Thyroid gland (tissue), 4 donors: ENCODE measurements at regions not wholly inside any gene's neighbourhood (a gene's known extent, or its start where the extent isn't known, plus 50 kb on each side); places are given as distances from the start of the nearest gene placed in this dataset.
"Not testable (repeated sequence)": the region's sequence is repeated elsewhere in the genome, so short reads cannot be mapped to it uniquely, and the experiment has no call there.

Experiments used
- DNase-seq, 2 donors: peaks; one replicate each; pipeline ENCODE4 v3.0.0-alpha.2; 2019
- H3K27ac ChIP-seq, 3 donors: fragments of 200-600 bp; sonication (generic); 1 replicate in 2 of 3; 2 replicates in 1 of 3; pipeline ENCODE4 v1.5.1; 2016 to 2019; ENCODE audit warnings: mild to moderate bottlenecking in 1 of 3, moderate library complexity in 1 of 3
- H3K27me3 ChIP-seq: fragments of 200-600 bp; sonication (generic); one replicate; pipeline ENCODE4 v1.5.1; 2019
- H3K36me3 ChIP-seq, 2 donors: fragments of 200-600 bp; sonication (generic); one replicate each; pipeline ENCODE4 v1.5.1; 2016 to 2019
- H3K4me1 ChIP-seq, 2 donors: fragments of 200-600 bp; sonication (generic); one replicate each; pipeline ENCODE4 v1.5.1; 2017 to 2019
- H3K4me3 ChIP-seq, 3 donors: fragments of 200-600 bp; sonication (generic); replicated peaks in 1 of 3; 1 replicate in 2 of 3; 2 replicates in 1 of 3; pipeline ENCODE4 v1.5.1; 2016; ENCODE audit warnings: mild to moderate bottlenecking in 1 of 3
- H3K9me3 ChIP-seq: fragments of 200-600 bp; sonication (generic); one replicate; pipeline ENCODE4 v1.5.1; 2017
- POLR2A ChIP-seq, 2 donors: fragments of 450-650 bp; IDR thresholded peaks; one replicate each; pipeline ENCODE4 v1.6.1; 2017; ENCODE audit warnings: antibody characterized with exemption in 2 of 2, mild to moderate bottlenecking in 2 of 2, moderate library complexity in 1 of 2
- WGBS, 2 donors: methylation state at CpG; one replicate each; pipeline ENCODE4 v1.1.5; 2017; 5-methylcytosine and 5-hydroxymethylcytosine counted together
- intact Hi-C: fragments of 100-400 bp; cut with DNase I; formaldehyde crosslinking; loops from one replicate; pipeline ENCODE4 v1.15.1; 2023
- TF ChIP-seq, protein P1 (sequence below), 6 experiments: fragments of 200-600 bp in 3 of 6; fragments of 450-650 bp in 3 of 6; sonication (generic) in 3 of 6; IDR thresholded peaks; one replicate each; pipeline ENCODE4 v1.5.1; 2016 to 2019; ENCODE audit warnings: antibody characterized with exemption in 6 of 6, mild to moderate bottlenecking in 2 of 6, inconsistent platforms in 1 of 6, moderate library complexity in 1 of 6

DNA sequence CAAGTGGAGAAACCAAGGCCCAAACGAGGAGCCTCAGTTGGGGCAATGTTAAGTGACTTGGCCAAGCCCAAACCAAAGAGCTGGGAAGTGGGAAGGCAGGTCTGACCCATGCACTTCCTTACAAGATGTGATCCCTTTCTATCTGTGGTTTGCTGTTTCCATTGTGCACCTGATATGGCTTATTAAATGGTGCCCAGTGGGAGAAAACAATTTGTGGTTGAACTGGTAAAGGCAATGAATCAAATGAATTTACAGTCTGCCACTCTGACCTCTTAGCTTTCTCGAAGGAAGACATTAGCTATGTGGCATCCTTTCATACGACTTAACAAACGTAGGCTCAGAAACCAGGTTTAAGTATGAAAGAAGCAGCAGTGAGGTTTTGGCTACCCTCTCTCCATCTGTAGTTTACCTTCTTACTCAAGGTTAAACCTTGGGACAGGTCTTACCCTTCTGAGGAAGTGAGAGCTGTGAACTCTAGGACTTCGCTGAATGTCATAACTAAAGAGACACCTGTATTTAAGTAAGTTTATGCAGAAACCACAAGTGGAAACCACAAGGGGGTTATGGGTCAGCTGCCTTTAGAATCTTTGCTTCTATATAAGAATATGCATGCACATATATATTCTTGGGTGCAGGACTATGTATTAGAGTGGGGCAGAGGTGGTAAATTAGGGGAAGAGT lies 100.5 kb upstream of the SPATA31D4 start:
- H3K4me3 ChIP-seq = no peak overlapping the region
- TF ChIP-seq, protein P1, sequence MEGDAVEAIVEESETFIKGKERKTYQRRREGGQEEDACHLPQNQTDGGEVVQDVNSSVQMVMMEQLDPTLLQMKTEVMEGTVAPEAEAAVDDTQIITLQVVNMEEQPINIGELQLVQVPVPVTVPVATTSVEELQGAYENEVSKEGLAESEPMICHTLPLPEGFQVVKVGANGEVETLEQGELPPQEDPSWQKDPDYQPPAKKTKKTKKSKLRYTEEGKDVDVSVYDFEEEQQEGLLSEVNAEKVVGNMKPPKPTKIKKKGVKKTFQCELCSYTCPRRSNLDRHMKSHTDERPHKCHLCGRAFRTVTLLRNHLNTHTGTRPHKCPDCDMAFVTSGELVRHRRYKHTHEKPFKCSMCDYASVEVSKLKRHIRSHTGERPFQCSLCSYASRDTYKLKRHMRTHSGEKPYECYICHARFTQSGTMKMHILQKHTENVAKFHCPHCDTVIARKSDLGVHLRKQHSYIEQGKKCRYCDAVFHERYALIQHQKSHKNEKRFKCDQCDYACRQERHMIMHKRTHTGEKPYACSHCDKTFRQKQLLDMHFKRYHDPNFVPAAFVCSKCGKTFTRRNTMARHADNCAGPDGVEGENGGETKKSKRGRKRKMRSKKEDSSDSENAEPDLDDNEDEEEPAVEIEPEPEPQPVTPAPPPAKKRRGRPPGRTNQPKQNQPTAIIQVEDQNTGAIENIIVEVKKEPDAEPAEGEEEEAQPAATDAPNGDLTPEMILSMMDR (IDR thresholded peaks at IDR 0.05) = no peak
- no peak for TF ChIP-seq POLR2A (IDR thresholded peaks at IDR 0.05)
- no peak for DNase-seq
- no peaks in the 10 kb centered on the region for H3K36me3 ChIP-seq
- intact Hi-C loops = no loop called here
- WGBS, 2 donors = 88 to 92% methylated on average over 5 of the region's 5 CpGs
- H3K27ac ChIP-seq = no peak overlapping the region
- no peaks in the 10 kb centered on the region for H3K27me3 ChIP-seq
- no peaks in the 10 kb centered on the region for H3K9me3 ChIP-seq
- no peaks in the 10 kb centered on the region for H3K4me1 ChIP-seq

DNA sequence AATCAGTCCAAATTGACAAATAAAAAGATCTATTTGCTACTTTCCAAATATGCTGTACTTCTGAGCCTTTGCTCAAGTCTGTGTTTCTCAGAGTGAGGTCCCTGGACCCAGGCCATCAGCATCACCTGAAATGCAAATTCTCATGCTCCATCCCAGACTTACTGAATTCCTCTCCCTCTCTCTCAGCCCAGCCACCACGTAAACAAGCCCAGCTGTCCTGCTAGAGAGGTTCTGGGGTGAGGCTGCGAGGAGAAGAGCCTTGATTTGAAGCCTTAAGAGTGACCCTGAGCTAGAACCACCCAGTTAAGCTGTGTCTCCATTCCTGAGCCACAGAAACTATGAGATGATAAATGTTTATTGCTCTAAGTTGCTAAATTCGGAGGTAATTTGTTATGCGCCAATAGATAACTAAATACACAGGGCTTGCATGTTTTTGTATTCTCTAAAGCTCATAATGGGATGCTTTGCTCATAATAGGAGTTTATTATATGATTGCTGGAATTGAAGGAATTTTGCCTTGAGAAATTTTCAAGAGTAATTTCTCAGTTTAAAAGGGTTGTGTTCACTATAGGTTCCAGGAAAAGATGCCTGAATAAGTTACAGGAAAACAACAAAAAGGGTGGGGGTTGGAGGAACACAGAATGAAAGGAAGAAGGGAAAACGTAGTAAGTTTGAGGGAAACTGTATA lies 98.9 kb upstream of the SPATA31D4 start:
- Histone ChIP-seq H3K36me3 (no peaks in the 10 kb centered on the region), H3K27me3 (no peaks in the 10 kb centered on the region), H3K27ac (no peak overlapping the region), H3K9me3 (no peaks in the 10 kb centered on the region), H3K4me1 (no peaks in the 10 kb centered on the region), H3K4me3 (no peak overlapping the region)
- no peak for TF ChIP-seq POLR2A (IDR thresholded peaks at IDR 0.05)
- TF ChIP-seq, protein P1 (IDR thresholded peaks at IDR 0.05) = no peak
- DNase-seq = no peak
- 74 to 82% methylated on average over 5 of the region's 5 CpGs for WGBS, 2 donors
- intact Hi-C loops = no loop called here

DNA sequence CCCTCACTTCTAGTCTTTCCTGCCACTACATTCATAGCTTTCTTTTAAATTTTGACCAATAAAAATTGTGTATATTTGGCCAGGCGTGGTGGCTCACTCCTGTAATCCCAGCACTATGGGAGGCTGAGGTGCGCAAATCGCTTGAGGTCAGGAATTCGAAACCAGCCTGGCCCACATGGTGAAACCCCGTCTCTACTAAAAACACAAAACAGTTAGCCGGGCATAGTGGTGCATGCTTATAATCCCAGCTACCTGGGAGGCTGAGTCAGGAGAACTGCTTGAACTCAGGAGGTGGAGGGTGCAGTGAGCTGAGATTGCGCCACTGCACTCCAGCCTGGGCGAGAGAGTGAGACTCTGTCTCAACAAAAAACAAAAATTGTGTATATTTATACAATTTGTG lies 97.8 kb upstream of the SPATA31D4 start:
- H3K4me3 ChIP-seq, intact Hi-C loops, H3K4me1 ChIP-seq, H3K27ac ChIP-seq, DNase-seq, H3K27me3 ChIP-seq, H3K36me3 ChIP-seq, H3K9me3 ChIP-seq: not testable (repeated sequence)
- WGBS, 2 donors = 98% methylated on average over 8 of the region's 8 CpGs

DNA sequence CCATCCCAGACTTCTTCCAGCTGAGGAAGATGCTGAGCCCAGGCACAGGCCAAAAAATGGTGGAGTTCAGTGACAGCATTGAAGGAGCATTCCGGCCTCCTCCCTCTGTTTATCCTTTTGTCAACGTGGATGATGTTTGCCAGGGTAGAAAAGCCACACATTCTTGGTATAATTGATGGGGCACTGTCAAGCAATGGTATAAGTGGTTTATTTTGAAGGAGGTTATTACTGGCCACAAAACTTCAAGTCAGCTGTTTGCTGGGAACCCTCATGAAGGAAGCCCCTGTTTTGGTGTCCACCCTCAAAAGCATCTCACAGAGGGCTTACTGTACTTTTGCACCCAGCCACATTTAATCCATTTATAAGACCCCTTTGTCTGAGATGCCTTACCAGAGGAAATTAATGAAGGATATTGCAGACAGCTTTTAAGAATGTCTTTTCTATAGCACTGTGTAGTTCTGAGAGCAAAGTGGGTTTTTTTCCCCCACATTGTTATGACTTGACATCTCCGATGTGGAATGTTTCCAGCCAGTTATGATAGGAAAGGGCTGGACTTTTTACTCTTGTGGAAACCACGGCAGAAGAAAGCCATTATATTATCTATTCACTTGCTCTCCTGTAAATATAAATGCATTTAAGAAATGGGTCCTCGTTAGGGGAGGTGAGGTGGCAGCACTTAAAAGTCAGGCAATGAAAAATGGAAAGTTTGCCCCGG lies 95.5 kb upstream of the SPATA31D4 start:
- Histone ChIP-seq H3K4me1 (no peaks in the 10 kb centered on the region), H3K36me3 (no peaks in the 10 kb centered on the region), H3K9me3 (no peaks in the 10 kb centered on the region), H3K4me3 (no peak overlapping the region), H3K27me3 (no peaks in the 10 kb centered on the region), H3K27ac (no peak overlapping the region)
- no peak for DNase-seq
- no peak for TF ChIP-seq POLR2A (IDR thresholded peaks at IDR 0.05)
- TF ChIP-seq, protein P1 (IDR thresholded peaks at IDR 0.05) = no peak
- WGBS, 2 donors = 83 to 84% methylated on average over 6 of the region's 6 CpGs
- intact Hi-C loops = no loop called here

DNA sequence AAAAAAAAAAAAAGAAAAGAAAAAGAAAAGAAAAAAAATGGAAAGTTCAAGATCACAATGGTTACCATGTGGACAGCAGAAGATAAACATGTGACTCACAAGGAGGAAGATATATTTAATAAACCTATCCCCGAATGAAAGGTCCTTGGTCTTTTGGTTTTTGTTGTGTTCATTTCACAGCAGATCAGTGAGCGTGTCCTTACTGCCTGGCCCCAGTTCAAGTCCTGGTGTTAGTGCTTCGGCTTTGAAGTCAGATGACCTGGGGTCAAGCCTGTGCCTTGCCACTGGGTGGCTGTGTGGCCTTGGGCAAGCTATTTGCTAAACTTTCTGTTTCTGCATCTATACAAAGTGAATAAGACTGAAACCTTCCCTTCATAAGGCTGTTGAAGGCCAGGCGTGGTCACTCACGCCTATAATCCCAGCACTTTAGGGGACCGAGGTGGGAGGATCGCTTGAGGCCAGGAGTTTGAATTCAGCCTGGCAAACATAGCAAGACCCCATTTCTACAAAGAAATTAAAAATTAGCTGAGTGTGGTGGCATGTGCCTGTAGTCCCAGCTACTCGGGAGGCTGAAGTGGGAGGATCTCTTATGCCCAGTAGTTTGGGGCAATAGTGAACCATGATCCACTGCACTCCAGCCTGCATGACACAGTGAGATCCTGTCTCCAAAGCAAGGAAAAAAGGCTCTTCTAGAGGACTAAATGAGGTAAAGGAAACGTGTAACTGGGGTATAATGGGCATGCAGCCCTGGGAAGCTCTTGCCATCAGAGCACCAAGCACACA lies 94.5 kb upstream of the SPATA31D4 start:
- H3K9me3 ChIP-seq = no peaks in the 10 kb centered on the region
- TF ChIP-seq POLR2A (IDR thresholded peaks at IDR 0.05) = no peak
- TF ChIP-seq, protein P1 (IDR thresholded peaks at IDR 0.05) = no peak
- no peak for DNase-seq
- H3K27ac ChIP-seq = no peak overlapping the region
- H3K27me3 ChIP-seq = no peaks in the 10 kb centered on the region
- H3K36me3 ChIP-seq = no peaks in the 10 kb centered on the region
- intact Hi-C loops = no loop called here
- WGBS, 2 donors = 76 to 86% methylated on average over 9 of the region's 9 CpGs
- no peak overlapping the region for H3K4me3 ChIP-seq
- H3K4me1 ChIP-seq = no peaks in the 10 kb centered on the region
